OCI-LY1 (cell line): ENCODE measurements at regions not wholly inside any gene's neighbourhood (a gene's known extent, or its start where the extent isn't known, plus 50 kb on each side); places are given as distances from the start of the nearest gene placed in this dataset.
"Not testable (repeated sequence)": the region's sequence is repeated elsewhere in the genome, so short reads cannot be mapped to it uniquely, and the experiment has no call there.

ENCODE experiments used
- CTCF ChIP-seq: fragments of 200-600 bp; sonication (generic), shearing (Covaris generic); IDR thresholded peaks from 2 replicates; pipeline ENCODE4 v1.5.1; 2017; ENCODE audit warnings: mild to moderate bottlenecking, antibody characterized with exemption, low read length, moderate library complexity, mixed read lengths
- EZH2 ChIP-seq: fragments of 200-600 bp; sonication (generic), shearing (Covaris generic); IDR thresholded peaks from 2 replicates; pipeline ENCODE4 v1.8.0; 2017; ENCODE audit warnings: borderline replicate concordance, mixed run types, mild to moderate bottlenecking, antibody characterized with exemption, low read length, moderate library complexity, mixed read lengths

GRCh38 chr7:46751927-46752723 lies 829.8 kb downstream of the TNS3 start:
- TF ChIP-seq CTCF, EZH2: not testable (repeated sequence)
